A673 (cell line): ENCODE measurements at regions not wholly inside any gene's neighbourhood (a gene's known extent, or its start where the extent isn't known, plus 50 kb on each side); places are given as distances from the start of the nearest gene placed in this dataset.

Source experiments
- CTCF ChIP-seq: fragments of 300-800, 200-600 bp; sonication (generic); conservative IDR thresholded peaks from 2 replicates; pipeline ENCODE4 v1.5.1; 2017; ENCODE audit warnings: low read depth, mild to moderate bottlenecking, antibody characterized with exemption, low read length, moderate library complexity, mixed read lengths
- EZH2 ChIP-seq: fragments of 200-600 bp; sonication (generic); IDR thresholded peaks from 2 replicates; pipeline ENCODE4 v1.6.1; 2017; ENCODE audit warnings: borderline replicate concordance, low read depth, mild to moderate bottlenecking, mixed read lengths, antibody characterized with exemption, low read length; ENCODE audit not compliant: poor library complexity, severe bottlenecking

DNA sequence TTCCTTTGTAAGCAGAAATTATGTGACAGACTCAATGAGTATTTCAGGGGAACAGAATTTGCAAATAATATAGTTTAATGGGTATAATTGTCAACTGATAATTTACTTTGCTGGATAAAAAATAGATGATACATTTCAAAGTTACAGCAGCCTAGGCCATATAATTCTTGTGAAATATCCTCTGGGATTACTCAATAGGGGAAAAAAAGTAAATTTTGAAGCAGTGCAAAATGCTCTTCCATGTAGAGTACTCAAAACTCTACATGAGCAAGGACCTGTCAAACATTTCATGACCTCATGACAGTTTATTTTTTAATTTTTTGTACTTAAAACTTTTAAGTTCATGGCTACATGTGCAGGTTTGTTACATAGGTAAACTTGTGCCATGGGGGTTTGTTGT is 163.3 kb downstream of the DACT1 start:
- TF ChIP-seq CTCF (no peak), EZH2 (no peak)
